DMS53 treated with DMSO at 0.1 percent for 48 hours (cell line): ENCODE measurements at regions not wholly inside any gene's neighbourhood (a gene's known extent, or its start where the extent isn't known, plus 50 kb on each side); places are given as distances from the start of the nearest gene placed in this dataset.
A peak's percentile ranks its signal among the peaks of the same experiment; 100 is the strongest.

Source experiments
- DNase-seq: peaks from one replicate; lab custom pipeline; 2025; ENCODE audit not compliant: unreplicated experiment; lab: John Stamatoyannopoulos, UW

- no peak for DNase-seq
Measured at GRCh38 chr3:53957831-53958230, 66.2 kb upstream of the SELENOK start.

DNA sequence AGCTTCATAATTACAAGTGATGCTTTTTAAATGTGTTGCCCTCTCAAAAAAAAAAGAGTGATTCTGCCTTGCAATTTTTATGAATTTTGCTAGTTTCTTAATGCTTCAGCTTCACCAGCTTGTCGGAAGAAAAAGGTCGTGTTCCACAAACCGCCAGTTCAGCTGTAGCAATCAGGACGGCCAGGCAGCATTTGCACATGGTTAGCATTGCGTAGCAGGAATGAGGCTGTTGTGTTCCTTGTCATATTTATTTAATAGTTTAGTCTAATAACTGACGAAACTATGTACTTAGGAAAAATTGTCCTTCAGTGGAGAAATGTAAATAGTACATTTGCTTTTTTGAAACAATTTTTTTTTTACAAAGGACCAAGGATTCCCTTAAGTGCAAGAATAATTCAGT, 64.9 kb upstream of the SELENOK start:
- DNase-seq = peak; percentile 13

DNA sequence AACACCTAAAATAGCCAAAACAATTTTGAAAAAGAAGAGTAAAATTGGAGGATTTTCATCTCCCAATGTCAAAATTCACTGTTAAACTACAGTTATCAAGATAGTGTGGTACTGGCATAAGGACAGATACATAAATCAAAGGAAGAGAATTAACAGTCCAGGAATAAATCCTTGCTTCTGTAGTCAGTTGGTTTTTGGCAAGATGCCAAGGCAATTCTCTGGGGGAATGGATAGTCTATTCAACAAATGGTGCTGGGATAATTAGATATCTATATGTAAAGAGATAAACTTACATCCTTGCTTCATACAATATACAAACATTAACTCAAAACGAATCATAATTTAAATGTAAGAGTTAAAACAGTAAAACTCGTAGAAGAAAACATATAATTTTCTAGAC, 57.9 kb upstream of the SELENOK start:
- DNase-seq = no peak

- no peak for DNase-seq
Measured at GRCh38 chr3:53948174-53948573, 56.5 kb upstream of the SELENOK start.

DNA sequence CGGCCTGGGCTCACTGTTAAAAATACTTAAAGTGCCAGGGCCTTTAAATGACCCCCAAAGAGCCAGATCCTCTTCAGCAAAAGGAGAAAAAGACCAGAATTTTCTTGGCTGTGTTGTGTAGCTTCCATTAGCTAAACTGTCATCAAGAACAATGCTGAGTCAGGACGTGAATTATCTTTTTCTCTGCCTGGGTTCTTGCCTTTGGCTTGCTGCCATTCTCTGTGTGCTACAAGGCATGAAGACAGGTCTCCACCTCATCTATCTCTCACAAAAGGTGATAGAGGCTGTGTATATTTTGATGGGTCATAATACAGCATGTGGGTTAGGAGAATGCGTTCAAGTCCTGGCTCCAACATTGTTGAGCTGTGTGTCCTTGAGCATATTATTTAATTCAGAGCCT, 52.4 kb upstream of the SELENOK start:
- no peak for DNase-seq

- DNase-seq = no peak
Measured at GRCh38 chr3:53941950-53942349, 50.3 kb upstream of the SELENOK start.
